K562 (cell line): ENCODE measurements at regions not wholly inside any gene's neighbourhood (a gene's known extent, or its start where the extent isn't known, plus 50 kb on each side); places are given as distances from the start of the nearest gene placed in this dataset.

Source experiments
- ATF3 ChIP-seq, 2 experiments: fragments of 450-650 bp in 1 of 2; sonication (generic) in 1 of 2; formaldehyde crosslinking in 1 of 2; IDR thresholded peaks in 1 of 2; conservative IDR thresholded peaks in 1 of 2; 2 replicates each; pipeline versions ENCODE4 v1.6.1 to v1.8.1; 2016 to 2023; ENCODE audit warnings: mild to moderate bottlenecking in 2 of 2, moderate library complexity in 2 of 2, inconsistent platforms in 1 of 2, missing genetic modification reagents in 1 of 2
- CTCF ChIP-seq, 3 experiments: IDR thresholded peaks in 2 of 3; conservative IDR thresholded peaks in 1 of 3; 2 replicates each; pipeline ENCODE4 v1.5.1; 2011 to 2012; ENCODE audit warnings: low read length in 3 of 3, mild to moderate bottlenecking in 3 of 3, control low read depth in 2 of 3, improper control_type of control experiment in 1 of 3, inconsistent platforms in 1 of 3, low read depth in 1 of 3, mixed read lengths in 1 of 3, moderate library complexity in 1 of 3; ENCODE audit not compliant: insufficient read depth in 2 of 3
- HDGF ChIP-seq: fragments of 450-650 bp; IDR thresholded peaks from 2 replicates; pipeline ENCODE4 v1.6.1; 2016
- IRF2 ChIP-seq: sonication (generic); formaldehyde crosslinking; IDR thresholded peaks from 2 replicates; pipeline ENCODE4 v1.8.1; 2022; ENCODE audit warnings: mild to moderate bottlenecking, missing genetic modification reagents
- POLR2A ChIP-seq: fragments of 450-650 bp; conservative IDR thresholded peaks from 2 replicates; pipeline ENCODE4 v1.6.1; 2016
- POLR2AphosphoS5 ChIP-seq: IDR thresholded peaks from 2 replicates; pipeline ENCODE4 v1.6.1; 2011; ENCODE audit warnings: mild to moderate bottlenecking, low read depth, low read length, moderate library complexity; ENCODE audit not compliant: control insufficient read depth, insufficient read depth
- RB1 ChIP-seq: fragments of 450-650 bp; IDR thresholded peaks from 2 replicates; pipeline ENCODE4 v1.6.1; 2017; ENCODE audit warnings: low read depth, mild to moderate bottlenecking

DNA sequence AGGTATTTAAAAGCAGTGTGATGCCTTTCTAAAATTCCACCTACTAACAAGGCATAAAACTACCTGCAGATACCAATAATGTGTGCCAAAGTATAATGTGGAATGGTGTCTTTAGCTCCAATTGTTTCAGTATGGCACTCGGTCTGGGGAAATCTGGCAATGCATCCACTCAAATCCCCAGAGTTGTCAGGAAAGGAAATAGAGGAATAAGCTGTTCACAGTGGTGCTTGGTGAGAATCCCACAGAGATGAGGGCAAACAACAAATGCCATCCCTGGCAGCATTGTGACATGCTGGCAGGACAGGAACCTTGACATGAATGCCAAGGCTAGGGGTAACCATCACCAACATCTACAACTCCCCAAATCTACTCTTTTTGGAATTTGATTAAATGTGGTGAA is 240.7 kb downstream of the BARHL2 start:
- TF ChIP-seq POLR2A = no peak
- TF ChIP-seq HDGF = no peak
- no peak for TF ChIP-seq ATF3 (IDR thresholded peaks at IDR 0.05)
- no peak for TF ChIP-seq ATF3 (CRISPR knock-in tag; conservative IDR thresholded peaks at IDR 0.05)
- TF ChIP-seq CTCF (IDR thresholded peaks at IDR 0.05 in 2 of 3, conservative IDR thresholded peaks at IDR 0.05 in 1 of 3; ENCODE audit: insufficient read depth in 2 of 3, low read depth in 1 of 3, low read length in 3 of 3) = no peak
- no peak for TF ChIP-seq IRF2 (CRISPR knock-in tag)
- no peak for TF ChIP-seq RB1
- TF ChIP-seq POLR2AphosphoS5 = no peak
